NCI-H2171 treated with DMSO at 0.1 percent for 48 hours (cell line): ENCODE measurements at regions not wholly inside any gene's neighbourhood (a gene's known extent, or its start where the extent isn't known, plus 50 kb on each side); places are given as distances from the start of the nearest gene placed in this dataset.

Experiments
- DNase-seq: peaks from one replicate; lab custom pipeline; 2025; lab: John Stamatoyannopoulos, UW

DNA sequence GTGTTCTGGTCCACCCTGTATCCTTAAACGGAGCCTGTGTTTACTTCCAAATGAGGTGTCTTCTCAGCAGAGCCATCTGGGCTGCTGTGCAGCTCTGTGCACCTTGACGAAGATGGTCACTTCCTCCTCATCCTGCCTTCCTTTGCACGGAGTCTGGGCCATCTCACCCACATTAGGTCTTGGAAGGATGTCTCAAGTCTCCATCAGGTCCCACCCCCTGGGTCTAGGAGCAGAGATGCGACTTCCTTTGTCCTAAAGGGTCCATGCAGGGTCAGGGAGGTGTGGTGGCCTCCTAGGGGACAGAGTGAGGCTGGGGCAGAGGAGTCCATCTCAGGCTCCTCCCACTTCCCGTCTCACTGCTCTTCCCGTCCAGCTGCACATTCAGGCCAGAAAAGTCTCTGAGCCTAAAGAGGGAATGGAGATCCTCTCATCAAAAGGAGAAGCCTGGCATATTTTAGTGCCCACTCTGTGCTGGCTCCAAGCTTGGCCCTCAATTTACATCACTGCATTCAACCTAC is 209.2 kb downstream of the MATN1 start:
- no peak for DNase-seq

- no peak for DNase-seq
Observed at GRCh38 chr1:30513396-30514136, 209.8 kb downstream of the MATN1 start.

DNA sequence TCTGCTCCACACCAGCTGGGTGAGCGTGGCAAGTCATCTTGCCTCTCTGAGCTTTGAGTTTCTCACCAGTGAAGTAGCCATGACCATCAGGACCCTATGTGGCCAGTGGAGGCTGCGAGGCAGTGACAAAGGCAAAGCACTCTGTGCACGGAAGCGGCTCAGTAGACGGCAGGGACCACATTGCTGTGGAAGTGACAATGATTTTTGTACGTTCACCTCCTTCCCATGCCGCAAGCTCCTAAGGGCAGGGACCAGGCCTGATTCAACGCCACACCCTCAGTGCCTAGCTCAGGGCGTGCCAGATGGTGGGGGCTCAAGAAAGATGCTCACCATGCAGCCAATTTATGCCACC is 210.5 kb downstream of the MATN1 start:
- DNase-seq = no peak

- no peak for DNase-seq
Observed at GRCh38 chr1:30511991-30512913, 211.1 kb downstream of the MATN1 start.

GRCh38 chr1:30511563-30511962 is 211.8 kb downstream of the MATN1 start:
- DNase-seq = no peak

- DNase-seq = no peak
Observed at GRCh38 chr1:30511106-30511505, 212.3 kb downstream of the MATN1 start.

DNA sequence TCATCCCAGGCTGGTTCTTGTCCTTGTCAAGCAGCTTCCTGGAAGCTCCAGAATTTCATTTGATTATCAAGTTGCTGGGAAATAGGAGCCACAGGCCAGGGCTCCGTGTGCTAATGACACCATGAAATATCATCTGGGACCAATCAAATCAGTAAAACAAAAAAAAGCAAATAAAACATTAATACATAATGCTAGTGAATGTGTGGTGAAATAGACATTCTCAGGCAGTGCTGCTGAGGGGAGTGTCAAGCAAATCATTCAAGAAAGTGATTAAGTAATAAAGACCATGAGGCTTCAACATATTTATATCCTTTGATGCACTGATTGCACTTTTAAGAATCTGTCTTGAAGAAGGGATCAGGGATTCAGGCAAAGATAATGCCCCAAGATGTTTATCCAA is 213.7 kb downstream of the MATN1 start:
- no peak for DNase-seq

DNA sequence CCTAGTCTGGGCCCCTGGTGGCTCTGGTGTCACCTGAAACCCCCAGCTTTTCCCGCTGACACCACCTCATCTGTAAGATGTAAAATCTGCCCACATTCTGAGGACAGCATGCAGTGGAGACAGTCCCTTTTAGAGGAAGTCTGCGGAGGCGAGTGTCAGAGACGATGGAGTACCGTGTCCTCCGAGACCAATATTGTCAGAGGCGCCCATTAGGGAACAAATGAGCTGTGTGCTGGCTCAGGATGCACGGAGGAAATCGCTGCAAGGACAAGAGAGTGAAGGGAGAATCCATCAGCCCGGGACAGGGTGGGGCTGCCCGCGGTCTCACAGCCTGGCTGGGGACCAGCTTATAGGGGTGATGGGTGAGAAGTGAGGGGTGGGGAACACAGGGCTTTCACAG is 214.8 kb downstream of the MATN1 start:
- no peak for DNase-seq

- no peak for DNase-seq
Observed at GRCh38 chr1:30508175-30508448, 215.3 kb downstream of the MATN1 start.

DNA sequence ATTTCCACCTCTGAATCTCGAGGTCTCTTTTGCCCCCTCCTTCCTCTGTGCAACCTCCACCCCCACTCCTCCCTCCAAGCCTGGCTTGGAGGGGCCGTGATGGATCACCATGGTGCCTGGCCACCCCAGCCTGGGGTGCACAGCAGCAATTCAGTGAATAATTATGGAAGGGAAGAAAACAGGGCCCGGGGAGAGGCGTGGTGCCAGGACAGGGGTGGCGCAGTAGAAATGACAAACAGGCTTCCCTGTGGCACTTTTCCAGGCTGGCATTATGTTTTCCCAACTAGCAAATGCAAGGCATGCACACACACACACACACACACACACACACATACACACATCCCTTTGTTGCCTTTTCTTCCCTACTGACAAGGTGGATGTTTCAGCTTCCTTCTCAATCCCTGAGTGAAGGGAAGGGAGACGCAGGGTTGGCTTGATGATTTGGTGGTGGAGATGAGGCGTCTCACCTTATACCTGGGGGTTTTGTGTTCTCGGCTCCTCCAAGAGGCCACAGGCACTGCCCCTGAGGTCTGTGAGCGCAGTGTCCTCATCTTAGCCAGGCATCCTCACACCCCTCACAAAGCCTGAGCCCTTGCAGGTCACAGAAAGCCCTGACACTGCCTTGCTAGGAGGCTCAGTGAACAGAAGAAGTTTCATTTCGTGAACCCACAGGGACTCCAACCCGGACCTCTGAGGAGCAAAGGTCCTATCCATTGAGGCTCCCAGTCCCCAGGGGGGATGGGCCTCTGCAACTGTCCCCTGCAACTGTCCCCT is 215.8 kb downstream of the MATN1 start:
- DNase-seq = no peak

- no peak for DNase-seq
Observed at GRCh38 chr1:30507016-30507312, 216.4 kb downstream of the MATN1 start.

DNA sequence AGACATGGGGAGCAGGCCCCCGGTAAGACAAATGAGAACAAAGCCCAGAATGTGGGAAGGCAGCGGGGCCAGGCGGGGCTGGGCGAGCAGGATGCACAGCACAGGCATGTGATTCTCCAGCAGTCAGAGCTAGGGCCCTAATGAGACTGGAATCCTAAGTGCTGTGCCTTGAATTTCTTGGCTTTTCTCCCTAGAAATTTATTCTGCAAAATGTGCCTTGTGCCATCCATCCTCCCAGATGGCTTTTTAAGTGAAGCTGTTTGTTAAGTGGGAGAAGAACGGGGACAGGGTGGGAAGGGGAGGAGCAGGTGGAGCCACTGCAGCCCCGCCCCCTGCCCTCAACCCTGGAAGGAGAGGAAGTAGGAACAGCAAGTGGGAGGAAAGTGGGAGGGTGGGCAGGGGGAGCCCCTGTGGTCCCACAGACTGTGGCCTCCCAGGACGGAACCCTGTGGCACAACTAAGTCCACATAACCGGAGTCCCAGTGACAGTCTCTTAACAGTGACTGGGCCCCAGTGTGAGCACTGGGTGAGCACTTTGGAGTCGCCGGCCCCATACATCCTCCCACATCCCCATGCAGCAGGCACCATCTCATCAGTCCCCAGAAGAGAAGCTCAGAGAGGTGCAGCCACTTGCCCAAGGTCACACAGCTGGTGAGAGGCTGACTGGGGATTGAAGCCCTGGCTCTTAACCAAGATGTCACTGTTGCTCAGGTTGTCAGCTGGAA is 216.9 kb downstream of the MATN1 start:
- no peak for DNase-seq

- no peak for DNase-seq
Observed at GRCh38 chr1:30505853-30506252, 217.5 kb downstream of the MATN1 start.

DNA sequence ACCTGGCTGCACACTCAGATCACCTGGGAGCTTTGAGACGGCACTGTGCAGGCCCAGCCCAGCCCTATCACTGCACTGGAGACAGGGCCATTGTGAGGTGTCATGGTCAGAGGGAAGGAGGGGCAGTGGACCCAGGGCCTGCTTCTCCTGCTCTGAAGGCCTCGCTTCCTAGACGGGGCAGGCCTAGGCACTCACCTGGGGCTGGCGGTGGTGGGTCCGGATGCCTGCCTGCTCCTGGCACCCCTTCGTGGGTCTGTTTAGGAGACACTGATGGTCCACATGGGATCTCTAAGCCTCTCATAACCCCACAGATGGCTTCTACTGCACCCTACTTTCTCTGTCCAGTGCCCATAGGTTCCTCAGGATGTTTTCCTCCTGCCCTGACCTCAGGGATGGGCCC is 230.9 kb downstream of the MATN1 start:
- no peak for DNase-seq

GRCh38 chr1:30491831-30492230 is 231.6 kb downstream of the MATN1 start:
- no peak for DNase-seq

GRCh38 chr1:30490554-30491053 is 232.8 kb downstream of the MATN1 start:
- DNase-seq = no peak

- no peak for DNase-seq
Observed at GRCh38 chr1:30489737-30490389, 233.5 kb downstream of the MATN1 start.

DNA sequence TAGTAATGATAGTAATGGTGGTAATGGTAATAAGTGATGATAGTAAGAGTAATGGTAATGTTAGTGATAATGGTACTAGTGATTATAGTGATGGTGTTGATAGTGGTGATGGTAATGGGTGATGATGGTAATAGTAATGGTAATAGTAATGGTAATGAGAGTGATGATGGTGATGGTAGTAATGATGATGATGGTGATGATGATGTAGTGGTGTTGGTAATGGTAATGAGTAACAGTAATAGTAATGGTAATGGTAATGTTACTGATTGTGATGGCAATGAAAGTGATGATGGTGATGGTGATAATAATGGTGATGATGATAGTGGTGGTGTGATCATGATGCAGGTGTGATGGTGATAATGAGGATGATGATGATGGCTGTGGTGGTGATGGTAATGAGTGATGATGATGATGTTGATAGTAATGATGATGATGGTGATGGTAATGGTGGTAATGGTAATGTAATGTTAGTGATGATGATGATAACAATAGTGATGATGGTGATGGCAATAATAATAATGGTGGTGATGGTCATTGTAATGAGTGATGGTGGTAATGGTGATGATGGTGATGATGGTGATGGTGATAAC is 235.0 kb downstream of the MATN1 start:
- no peak for DNase-seq

DNA sequence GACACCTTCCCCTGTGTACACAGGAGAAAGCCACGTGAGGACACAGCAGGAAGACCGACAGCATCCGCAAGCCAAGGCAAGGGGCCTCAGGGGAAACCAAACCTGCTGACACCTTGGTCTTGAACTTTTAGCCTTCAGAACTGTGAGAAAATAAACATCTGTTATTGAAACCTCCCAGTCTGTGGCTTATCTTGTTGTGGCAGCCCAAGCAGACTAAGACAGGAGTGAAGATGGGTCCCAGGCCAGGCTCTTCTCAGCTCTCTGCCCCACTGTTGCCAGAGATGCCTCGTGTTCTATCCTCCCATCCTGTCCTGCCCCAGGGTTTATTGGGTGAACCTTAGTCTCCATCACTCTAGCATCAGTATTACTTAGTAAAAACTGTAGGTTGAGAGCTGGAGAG is 236.3 kb downstream of the MATN1 start:
- peak; percentile 61 for DNase-seq

DNA sequence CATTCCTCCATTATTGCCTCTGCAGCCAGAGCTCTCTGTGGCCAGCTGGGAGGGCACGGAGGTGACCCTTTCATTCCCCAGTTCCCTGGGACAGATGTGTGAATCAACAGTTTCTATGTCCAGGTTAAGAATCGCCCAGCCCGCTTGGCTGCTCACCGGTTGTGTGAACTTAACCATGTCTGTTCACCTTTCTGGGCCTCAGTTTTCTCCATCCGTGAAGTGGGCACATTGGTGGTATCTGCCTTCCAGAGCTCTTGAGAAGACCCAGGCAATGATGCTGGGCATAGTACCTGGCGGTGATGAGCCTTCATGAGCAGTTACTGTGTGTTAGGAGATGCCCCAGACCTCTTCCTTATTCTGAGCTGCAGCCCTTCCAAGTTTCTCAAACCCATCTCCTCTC is 238.3 kb downstream of the MATN1 start:
- no peak for DNase-seq

DNA sequence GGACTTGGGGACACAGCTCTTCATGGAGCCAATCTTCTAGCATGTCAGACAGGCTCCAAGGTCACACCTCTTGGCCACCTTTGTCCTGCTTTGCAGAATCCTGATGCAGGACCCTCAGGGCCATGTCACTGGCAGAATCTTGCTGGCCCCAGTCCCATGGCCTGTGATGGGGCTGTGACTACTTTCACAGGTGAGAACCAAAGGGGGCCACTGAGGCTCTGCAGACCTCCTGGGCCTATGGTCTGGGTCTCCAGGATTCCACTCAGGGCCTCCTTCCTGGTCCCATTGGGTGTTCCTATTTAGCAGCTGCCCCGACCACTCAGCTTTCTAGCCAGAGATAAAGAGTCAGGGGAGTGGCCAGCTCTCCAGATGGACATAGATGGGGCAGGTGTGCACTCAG is 238.7 kb downstream of the MATN1 start:
- DNase-seq = no peak
